ENCODE measurements at regions not wholly inside any gene's neighbourhood (a gene's known extent, or its start where the extent isn't known, plus 50 kb on each side); places are given as distances from the start of the nearest gene placed in this dataset.

- DNase-seq (ENCODE audit: low read depth), result no peak
Measured at GRCh38 chr4:162640152-162640551, 476.4 kb upstream of the FSTL5 start.

GRCh38 chr4:162634390-162634789, 470.6 kb upstream of the FSTL5 start:
- no peak for DNase-seq (ENCODE audit: low read depth)

DNA sequence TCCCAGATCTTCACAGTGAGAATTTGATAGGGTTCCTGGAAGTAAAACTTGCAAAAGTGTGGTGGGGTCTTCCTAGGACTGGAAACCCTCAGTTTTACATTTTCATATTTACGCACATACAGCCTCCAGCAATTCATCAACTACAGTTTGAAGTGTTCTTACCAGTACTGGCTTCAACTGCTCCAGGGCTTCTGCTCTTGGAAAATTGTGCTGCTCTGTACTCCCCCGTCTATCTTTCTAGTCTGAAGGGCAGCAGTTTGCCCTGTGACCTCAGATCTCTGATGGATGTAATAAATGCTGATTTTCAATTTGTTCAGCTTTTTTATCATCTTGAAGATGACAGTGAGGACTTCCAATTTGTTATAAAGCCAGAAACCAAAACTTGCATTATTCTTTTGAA, 458.9 kb upstream of the FSTL5 start:
- DNase-seq (ENCODE audit: low read depth), result no peak

DNA sequence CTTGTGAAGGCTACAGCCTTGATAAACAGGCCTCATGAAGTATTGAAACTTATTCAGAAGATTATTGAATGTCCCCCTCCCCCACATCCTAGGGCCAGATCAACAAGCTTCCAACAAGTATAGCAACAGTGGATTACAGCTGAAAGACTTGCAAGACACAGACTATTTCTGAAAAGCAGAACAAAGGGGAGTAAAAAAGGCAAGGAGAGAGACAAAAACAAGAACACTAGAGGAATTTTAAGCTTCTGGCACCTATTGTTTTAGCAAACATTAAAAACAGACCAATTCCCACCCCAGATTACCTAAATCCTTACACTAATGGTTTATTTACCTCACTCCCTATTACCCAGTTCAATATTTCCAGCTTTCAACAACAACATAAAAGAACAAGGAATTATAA, 446.3 kb upstream of the FSTL5 start:
- DNase-seq (ENCODE audit: low read depth), result no peak

GRCh38 chr4:162586266-162586665, 422.5 kb upstream of the FSTL5 start:
- no peak for DNase-seq (ENCODE audit: low read depth)

DNA sequence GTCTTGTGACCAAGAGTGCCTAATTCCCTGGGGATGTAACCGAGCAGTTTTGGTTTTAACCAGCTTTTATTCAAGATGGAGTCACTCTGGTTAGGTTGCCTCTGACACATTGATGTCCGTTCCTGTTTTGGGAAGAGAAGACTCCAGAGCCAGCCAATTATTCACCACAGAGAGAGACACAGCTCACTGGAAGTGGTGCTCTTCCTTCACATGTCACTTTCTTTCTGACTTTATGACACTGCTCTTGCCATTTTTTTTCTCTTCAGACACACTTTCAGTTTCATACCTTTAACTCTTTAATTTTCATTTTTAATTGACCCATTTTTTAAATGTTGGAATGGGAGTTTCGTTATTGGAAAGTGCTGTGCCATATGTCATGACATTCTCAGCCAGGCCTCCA, 418.4 kb upstream of the FSTL5 start:
- no peak for DNase-seq (ENCODE audit: low read depth)

DNA sequence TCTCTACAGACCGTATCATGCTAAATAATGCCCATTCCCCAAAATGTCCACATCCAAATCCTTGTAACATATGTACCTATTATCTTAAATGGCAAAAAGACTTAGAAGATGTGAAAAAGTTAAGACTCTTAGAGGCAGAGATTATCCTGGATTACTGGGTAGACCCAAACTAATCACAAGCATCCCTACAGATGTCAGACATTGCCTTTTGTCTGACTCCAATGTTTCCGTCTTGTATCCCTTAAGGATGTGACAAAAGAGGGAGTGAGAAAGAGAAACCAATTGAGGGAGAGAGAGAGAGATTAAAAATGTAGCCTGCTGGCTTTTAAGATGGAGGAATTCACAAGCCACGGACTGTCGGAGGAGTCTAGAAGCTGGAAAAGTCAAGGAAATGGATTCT, 401.9 kb upstream of the FSTL5 start:
- no peak for DNase-seq (ENCODE audit: low read depth)

GRCh38 chr4:162560073-162560472, 396.3 kb upstream of the FSTL5 start:
- no peak for DNase-seq (ENCODE audit: low read depth)

GRCh38 chr4:162557516-162558106, 393.8 kb upstream of the FSTL5 start:
- no peak for DNase-seq (ENCODE audit: low read depth)

GRCh38 chr4:162535121-162535520, 371.3 kb upstream of the FSTL5 start:
- no peak for DNase-seq (ENCODE audit: low read depth)

DNA sequence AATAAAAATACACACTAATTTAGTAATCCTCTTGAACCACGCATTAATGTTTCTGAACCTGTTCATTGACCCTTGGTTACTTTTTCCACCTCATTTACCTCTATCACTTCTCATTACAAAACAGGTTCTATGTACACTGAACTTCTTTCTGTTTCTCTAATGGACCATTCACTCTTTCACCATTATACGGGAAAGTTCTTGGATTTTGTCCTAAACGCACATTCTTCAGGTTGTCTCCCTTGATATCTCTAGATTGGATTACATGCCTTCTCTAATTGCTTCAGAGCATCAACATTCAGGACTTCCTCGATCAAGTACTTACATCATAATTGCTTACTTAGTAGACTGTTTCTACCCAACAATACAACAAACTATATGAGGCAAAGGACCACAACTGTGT, 359.4 kb upstream of the FSTL5 start:
- no peak for DNase-seq (ENCODE audit: low read depth)

DNA sequence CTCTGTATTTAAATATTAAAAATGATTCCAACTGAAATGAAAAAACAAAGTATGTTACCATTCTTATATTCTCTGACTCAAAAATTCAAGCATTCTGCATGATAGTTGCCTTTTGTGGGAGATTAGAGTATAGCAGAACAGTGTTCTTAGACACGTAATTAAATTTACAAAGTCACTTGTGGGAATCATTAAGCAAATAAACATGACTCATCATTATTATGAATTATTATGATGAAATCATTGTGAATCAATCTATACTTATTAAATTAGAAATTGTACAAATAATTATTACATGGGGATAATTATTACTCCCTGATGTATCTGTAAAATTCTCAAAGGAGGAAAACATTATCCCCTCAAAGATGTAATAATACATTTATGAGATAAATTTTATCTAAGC, 358.9 kb upstream of the FSTL5 start:
- DNase-seq (ENCODE audit: low read depth), result no peak

GRCh38 chr4:162510937-162511336, 347.1 kb upstream of the FSTL5 start:
- no peak for DNase-seq (ENCODE audit: low read depth)

DNA sequence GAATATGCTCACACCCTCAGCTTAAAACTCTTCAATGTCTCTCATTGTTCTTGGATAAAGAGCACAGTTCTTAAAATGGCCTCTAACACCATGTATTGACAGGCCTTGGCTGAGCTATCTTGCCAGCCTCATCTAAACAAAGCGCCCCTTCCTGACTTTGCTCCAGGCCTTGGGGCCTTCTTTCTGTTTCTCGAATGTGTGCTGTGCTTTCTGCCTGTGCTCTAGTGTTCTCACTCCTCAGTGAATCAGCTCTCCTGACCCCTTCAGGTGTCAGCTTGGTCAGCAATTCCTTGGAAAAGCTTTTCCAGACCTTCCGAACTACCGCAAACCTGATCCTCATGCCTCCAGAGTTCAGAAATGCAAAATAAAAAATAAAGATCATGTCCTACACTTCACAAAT, 346.3 kb upstream of the FSTL5 start:
- no peak for DNase-seq (ENCODE audit: low read depth)

DNA sequence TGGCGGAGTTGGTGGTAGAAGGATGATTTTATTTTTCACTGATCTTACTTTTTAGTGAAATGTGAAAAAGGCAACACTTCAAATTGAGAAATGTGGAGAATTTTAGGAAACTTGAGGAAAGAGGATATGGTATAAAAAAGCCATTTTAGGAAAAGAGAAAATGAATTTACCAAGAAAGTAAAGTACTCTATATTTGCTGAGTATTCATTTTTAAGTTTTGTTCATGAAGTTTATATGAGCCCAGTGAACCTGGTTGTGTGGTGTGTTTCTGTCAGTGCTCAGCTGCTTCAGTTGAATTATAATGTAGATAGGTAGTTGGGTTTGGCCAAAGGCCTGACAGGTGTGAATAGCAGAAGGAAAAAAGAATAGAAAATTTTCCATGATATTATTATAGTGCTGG, 345.5 kb upstream of the FSTL5 start:
- DNase-seq (ENCODE audit: low read depth), result no peak

- no peak for DNase-seq (ENCODE audit: low read depth)
Measured at GRCh38 chr4:162506253-162506652, 342.5 kb upstream of the FSTL5 start.

GRCh38 chr4:162503868-162504267, 340.1 kb upstream of the FSTL5 start:
- DNase-seq (ENCODE audit: low read depth), result no peak

DNA sequence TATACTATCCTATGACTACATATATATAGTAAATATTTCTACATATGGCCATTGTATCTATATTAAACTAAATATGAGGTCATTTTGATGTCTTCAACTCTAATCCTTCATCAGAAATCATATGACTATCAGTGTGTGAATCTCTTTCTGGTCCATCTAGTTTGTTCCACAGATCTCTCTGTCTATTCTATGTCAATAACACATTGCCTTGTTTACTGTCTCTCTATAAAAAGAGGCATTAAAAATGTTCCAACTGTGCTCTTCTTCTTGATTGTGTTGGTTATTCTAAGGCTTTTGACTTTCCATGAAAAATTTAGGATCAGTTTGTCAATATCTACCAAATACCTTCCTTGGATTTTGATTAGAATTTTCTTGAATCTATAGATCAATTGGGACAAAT, 338.3 kb upstream of the FSTL5 start:
- no peak for DNase-seq (ENCODE audit: low read depth)

GRCh38 chr4:162499478-162499877, 335.7 kb upstream of the FSTL5 start:
- DNase-seq (ENCODE audit: low read depth), result no peak

DNA sequence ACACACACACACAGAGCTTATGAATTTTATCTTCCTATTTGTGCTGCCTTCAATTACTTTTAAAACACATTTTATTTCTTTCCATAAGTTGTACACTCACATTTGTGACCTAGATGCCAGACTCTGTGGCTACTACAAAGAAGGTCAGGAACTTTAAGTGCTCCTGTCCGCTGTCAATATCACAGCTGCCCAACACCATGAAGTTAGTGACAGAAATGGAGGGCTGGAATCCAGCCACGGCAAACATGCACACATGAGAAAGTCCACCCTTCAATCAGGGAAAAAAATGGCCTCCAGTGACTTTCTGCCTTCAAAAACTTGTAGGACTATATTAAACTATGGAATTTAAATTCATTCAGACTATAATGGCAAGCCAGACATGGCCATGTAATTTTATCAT, 334.4 kb upstream of the FSTL5 start:
- DNase-seq (ENCODE audit: low read depth), result no peak

DNA sequence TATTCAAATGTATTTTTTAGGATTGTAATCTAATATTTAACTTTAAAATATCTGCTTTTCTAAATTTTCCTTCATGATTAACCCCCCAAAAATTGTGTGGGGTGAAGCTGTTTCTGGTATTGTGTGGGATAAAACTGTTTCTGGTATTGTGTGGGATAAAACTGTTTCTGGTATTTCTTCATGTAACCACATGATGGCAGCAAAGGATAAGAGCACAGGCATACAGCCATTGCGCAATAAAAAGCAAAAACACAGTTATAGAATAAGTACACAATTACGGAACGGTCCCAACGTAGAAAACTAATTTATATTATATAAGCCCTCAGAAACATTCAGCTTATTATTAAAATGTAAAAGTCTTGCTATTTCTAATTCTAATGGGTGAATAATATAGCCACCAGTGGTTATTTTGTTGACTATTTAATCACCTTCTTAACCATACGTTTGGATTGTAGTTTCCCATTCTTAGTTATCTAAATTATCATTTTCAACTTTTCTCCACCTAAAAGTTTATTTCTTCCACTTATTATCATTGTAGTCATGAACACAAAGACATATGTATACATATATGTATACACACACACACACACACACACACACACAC, 333.9 kb upstream of the FSTL5 start:
- DNase-seq (ENCODE audit: low read depth), result no peak

DNA sequence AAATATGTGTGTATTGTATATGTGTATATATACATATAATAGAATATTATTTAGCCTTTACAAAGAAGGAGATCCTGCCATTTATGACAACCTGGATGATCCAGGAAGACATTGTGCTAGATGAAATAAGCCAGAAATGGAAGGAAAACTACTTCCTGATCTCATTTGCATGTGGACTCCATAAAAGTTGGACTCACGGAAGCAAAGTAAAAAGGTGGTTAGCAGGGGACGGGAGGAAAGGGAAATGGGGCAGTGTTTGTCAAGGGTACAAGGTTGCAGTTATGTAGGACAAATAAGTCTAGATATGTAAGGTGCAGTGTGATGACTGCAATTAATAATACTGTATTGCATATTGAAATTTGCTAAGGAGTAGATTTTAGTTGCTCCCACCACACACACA, 331.1 kb upstream of the FSTL5 start:
- DNase-seq (ENCODE audit: low read depth), result no peak

- no peak for DNase-seq (ENCODE audit: low read depth)
Measured at GRCh38 chr4:162485486-162485885, 321.7 kb upstream of the FSTL5 start.

DNA sequence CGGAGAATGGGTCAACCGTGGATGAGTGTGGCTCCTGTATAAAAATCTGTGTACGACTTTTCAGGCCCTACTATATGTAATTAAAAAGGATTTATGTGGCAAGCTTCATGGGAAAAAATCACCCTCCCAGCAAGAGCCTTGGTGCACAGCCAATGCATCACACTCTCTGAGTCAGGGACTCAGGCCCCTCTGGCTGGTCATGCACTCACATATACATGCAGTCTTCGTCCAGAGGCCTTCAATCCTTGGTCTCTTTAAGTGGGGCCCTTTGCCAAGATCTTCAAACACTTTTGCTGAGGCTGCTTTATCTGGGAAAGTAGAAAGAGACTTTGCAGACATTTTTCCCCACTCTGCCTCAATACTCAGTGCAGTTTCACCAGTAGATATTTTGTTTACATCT, 311.4 kb upstream of the FSTL5 start:
- DNase-seq (ENCODE audit: low read depth), result no peak

DNA sequence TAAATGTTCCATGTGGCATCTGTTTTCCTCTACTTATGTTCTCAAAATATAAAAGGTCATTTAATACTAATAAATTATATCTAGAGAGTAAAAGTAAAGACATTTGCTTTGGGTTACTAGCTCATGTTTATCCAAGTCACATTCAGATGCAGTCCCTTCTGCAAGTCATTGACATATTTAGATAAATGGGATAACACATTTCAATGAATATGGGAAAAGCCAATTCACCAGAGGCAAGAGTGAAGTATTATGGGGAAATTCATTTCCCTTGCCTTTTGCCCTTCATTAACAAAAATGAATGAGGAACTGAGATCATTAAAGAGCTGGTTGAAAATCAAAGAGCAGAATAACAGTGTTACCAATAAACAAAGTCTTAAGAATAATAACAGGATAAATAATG, 306.2 kb upstream of the FSTL5 start:
- no peak for DNase-seq (ENCODE audit: low read depth)
